Pons (tissue), 1 donor: ENCODE measurements at regions not wholly inside any gene's neighbourhood (a gene's known extent, or its start where the extent isn't known, plus 50 kb on each side); places are given as distances from the start of the nearest gene placed in this dataset.
"Not testable (repeated sequence)": the region's sequence is repeated elsewhere in the genome, so short reads cannot be mapped to it uniquely, and the experiment has no call there.

Experiments
- DNase-seq: peaks from one replicate; pipeline ENCODE4 v3.0.0-alpha.2; 2016; ENCODE audit warnings: low spot score

DNA sequence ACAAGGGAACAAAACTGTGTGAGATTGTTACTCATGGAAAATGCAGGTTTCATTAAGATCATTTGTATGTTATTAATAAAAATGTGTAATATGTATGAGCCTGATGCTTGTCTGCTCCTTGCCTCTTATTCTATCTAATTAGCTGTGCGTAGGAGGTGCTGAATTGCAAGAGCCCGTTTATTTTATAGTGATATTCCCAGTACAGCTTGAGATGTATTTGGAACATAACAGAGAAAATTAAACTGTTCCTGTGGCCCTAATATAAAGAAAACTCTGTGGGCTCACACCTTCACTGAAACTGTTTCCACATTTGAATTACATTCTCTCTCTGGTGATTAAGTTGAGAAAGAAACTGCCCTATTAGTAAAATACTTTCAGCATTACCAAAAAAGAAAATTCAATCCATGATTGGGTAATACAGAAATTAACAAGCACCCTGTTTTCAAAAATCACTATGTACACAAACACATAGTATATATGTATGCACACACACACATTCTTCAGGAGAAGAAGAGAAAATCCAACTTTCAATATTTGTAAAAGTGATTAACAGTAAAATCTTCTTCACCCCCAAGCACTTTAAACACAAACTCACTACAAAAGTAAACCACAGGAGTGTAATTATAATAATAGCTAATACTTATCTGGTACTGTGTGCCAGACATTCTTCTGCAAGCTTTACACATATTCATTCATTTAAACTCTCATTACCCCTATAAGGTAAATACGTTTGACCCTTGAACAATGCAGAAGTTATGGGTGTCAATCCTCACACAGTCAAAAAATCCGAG is 233.2 kb downstream of the PHLDA1 start:
- DNase-seq = no peak

DNA sequence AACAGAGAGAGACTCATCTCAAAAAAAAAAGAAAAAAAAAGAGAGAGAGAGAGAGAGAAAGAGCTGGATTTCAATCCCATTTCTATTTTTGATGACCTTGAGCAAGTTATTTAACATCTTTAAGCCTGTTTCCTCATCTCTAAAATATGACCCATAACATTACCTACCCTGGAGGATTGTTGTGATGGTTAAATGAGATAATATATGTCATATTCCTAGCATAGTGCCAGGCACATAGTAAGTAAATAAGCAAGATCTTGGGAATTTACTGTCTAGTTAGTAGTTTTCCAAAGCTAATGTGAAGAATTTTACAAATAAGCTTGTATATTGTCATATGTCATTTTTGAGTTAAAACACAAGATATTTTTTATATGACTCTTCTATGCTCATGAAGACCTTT is 236.5 kb downstream of the PHLDA1 start:
- DNase-seq = no peak

- no peak for DNase-seq
Measured at GRCh38 chr12:75792687-75793086, 238.9 kb downstream of the PHLDA1 start.

- no peak for DNase-seq
Measured at GRCh38 chr12:75790219-75790618, 241.4 kb downstream of the PHLDA1 start.

- not testable (repeated sequence) for DNase-seq
Measured at GRCh38 chr12:75787146-75787545, 244.4 kb downstream of the PHLDA1 start.

- DNase-seq = no peak
Measured at GRCh38 chr12:75786070-75786469, 245.5 kb downstream of the PHLDA1 start.

DNA sequence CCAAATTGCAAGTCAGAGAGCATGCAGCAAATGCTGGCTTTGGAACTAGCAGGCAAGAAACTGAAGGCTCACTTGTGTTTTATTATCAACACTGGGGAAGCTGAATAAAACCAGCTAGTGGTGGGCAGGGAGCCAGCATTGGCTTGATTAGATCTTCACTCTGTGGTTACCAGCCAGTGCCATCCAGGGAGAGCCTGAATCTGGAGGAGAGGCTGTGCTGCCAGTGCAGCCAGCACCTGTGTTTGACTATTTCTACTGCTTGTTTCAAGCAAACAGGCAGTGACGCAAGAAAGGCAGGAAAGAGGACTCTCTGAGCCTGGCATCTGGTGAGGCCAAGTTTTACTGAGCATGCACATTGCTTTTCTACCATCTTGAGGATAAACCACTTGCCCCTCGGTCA is 247.0 kb downstream of the PHLDA1 start:
- peak; percentile 64 for DNase-seq

- DNase-seq = peak; percentile 12
Measured at GRCh38 chr12:75783093-75783877, 248.3 kb downstream of the PHLDA1 start.

- DNase-seq = no peak
Measured at GRCh38 chr12:75782069-75782581, 249.5 kb downstream of the PHLDA1 start.

- DNase-seq = no peak
Measured at GRCh38 chr12:75781532-75782046, 250.0 kb downstream of the PHLDA1 start.

- no peak for DNase-seq
Measured at GRCh38 chr12:75779891-75780496, 251.6 kb downstream of the PHLDA1 start.

DNA sequence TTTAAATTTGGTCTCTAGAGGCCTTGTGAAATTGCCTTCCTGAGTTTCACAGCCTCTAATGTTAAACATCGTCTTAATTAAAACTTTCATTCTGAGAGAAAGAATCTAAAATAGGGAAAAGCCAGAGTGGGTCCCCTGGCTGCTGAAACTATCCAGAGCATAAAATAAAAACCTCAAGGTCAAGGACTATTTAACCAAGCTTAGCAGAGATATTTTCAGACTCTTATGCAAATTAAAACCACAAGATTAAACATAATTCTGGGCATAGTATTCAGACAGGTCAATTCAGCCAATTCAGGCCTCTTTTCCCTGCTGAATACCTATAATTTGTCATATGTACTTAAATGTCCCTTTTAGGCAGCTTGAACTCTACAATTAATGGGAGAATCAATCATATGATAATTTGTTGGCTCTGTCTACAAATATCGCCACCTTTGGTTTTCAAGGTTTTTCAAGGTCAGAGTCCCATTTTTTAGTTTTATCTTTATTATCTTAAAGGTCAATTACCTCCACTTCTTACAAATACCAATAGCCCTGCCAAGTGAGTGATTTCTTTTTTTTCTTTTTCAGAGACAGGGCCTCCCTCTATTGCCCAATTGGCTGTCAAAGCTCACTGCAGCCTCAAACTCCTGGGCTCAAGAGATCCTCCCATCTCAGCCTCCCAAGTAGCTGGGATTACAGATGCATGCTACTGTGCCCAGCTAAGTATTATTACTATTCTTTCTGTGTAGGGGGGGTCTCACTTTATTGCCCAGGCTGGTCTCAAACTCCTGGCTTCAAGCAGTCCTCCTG is 257.1 kb downstream of the PHLDA1 start:
- DNase-seq = no peak

GRCh38 chr12:75773377-75773776 is 258.2 kb downstream of the PHLDA1 start:
- DNase-seq = no peak

DNA sequence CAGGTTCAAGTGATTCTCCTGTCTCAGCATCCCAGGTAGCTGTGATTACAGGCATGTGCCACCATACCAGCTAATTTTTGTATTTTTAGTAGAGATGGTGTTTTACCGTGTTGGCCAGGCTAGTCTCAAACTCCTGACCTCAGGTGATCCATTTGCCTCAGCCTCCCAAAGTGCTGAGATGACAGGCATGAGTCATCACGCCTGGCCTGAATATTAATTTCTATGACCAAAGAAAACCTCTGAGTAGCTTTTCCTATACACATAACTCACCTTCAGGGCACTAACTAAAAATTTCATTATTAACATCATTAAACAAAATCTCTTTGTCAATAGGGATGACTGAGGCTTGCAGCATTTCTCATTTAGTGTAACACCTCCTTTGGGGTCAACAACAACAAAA is 259.6 kb upstream of the KRR1 start:
- DNase-seq = no peak

- DNase-seq = no peak
Measured at GRCh38 chr12:75767957-75768356, 256.5 kb upstream of the KRR1 start.

GRCh38 chr12:75766263-75767160 is 255.1 kb upstream of the KRR1 start:
- DNase-seq = peak; percentile 50

DNA sequence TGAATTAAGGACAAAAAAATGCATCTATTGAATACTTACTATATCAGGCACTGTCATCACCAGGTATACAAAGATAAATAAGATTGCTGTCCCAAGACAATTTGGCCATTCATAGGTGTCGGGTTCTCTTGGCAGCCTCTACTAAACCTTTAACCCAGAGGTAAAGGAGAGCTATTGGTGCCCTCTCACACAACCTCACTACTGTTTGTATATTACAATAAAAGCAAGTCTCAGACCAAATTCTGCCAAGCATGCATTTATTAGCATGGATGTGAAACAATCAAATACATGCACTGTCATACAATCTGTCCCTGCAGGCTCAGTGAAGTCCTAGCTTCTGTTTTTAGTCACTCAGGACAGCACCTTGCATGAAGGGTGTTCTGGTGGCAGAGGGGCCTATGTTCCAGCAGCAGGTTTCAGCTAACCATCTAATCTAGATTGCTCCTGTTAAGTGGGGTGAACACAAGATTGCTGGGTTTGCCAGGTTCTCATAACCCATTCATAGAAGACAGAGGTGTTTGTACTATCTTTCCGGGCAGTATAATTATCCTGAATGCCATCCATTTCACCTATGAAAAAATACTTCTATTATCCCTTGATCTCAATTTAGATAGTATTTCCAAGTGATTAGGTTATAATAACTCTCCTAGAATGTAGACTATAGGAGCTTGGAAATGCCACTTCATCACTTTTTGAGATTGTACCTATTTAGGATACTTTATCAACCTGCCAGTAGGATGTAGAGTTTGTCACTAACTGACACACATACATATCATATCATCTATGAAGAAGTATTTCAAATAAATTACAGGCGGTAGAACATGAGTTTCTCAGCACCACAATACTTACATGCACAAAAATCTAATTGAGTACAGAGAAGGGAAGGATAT is 254.0 kb upstream of the KRR1 start:
- DNase-seq = no peak

GRCh38 chr12:75764091-75764841 is 252.9 kb upstream of the KRR1 start:
- DNase-seq = no peak
